ENCODE measurements at regions not wholly inside any gene's neighbourhood (a gene's known extent, or its start where the extent isn't known, plus 50 kb on each side); places are given as distances from the start of the nearest gene placed in this dataset.

DNA sequence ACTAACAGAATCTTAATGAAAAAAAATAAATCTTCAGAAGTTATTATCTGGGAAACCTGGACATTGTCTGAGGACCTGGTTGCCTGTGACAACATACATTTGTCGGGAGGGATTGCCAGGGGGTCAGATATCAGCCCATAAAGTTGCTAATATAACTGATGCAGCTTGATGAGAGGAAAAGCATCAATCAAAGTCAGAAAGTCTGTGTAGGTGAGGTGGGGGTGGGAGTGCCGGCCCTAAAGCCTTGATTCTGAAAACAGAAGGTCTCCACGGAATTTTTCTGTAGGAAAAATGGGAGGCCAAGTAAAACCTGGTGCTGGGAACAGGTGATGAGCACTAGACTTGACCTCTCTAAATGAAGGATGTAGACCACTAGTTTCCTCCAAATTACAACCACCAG, 281.8 kb downstream of the FGFR2 start:
- intact Hi-C loops (cut with DNase I) = no loop called here
- WGBS, 2 donors = 75 to 84% methylated on average over 3 of the region's 3 CpGs
- no peaks in the 10 kb centered on the region for H3K36me3 ChIP-seq
- DNase-seq = no peak
- ATAC-seq = no peak
- no peaks in the 10 kb centered on the region for H3K4me1 ChIP-seq
- TF ChIP-seq, protein P1, sequence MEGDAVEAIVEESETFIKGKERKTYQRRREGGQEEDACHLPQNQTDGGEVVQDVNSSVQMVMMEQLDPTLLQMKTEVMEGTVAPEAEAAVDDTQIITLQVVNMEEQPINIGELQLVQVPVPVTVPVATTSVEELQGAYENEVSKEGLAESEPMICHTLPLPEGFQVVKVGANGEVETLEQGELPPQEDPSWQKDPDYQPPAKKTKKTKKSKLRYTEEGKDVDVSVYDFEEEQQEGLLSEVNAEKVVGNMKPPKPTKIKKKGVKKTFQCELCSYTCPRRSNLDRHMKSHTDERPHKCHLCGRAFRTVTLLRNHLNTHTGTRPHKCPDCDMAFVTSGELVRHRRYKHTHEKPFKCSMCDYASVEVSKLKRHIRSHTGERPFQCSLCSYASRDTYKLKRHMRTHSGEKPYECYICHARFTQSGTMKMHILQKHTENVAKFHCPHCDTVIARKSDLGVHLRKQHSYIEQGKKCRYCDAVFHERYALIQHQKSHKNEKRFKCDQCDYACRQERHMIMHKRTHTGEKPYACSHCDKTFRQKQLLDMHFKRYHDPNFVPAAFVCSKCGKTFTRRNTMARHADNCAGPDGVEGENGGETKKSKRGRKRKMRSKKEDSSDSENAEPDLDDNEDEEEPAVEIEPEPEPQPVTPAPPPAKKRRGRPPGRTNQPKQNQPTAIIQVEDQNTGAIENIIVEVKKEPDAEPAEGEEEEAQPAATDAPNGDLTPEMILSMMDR (IDR thresholded peaks at IDR 0.05) = no peak
- no peak overlapping the region for H3K4me3 ChIP-seq
- no peaks in the 10 kb centered on the region for H3K9me3 ChIP-seq
- H3K27ac ChIP-seq = no peak overlapping the region
- FAIRE-seq = no peak
- no peaks in the 10 kb centered on the region for H3K27me3 ChIP-seq

DNA sequence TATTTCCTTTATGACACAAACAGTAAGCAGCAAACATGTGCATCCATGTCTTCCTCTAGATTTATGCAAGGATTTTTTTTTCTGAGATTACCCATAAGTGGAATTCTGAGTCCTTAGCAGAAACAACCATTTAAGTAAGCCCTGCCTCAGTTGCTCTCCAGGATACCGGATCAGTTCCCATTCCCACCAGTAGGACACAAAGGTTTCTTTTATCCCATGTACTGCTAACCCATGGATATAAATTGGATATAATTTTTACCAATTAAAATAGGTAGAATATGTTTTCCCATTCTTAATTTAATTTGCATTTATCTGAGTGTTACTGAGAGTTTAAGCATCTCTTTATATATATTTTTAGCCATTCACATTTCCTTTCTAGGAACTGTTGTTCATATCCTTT, 280.9 kb downstream of the FGFR2 start:
- no peaks in the 10 kb centered on the region for H3K36me3 ChIP-seq
- H3K27me3 ChIP-seq = no peaks in the 10 kb centered on the region
- no peak overlapping the region for H3K4me3 ChIP-seq
- no peak for DNase-seq
- no peak for FAIRE-seq
- 68 to 76% methylated on average over 1 of the region's 1 CpG for WGBS, 2 donors
- H3K9me3 ChIP-seq = no peaks in the 10 kb centered on the region
- TF ChIP-seq, protein P1 (IDR thresholded peaks at IDR 0.05) = no peak
- ATAC-seq = no peak
- H3K4me1 ChIP-seq = no peaks in the 10 kb centered on the region
- intact Hi-C loops (cut with DNase I) = no loop called here
- no peak overlapping the region for H3K27ac ChIP-seq

DNA sequence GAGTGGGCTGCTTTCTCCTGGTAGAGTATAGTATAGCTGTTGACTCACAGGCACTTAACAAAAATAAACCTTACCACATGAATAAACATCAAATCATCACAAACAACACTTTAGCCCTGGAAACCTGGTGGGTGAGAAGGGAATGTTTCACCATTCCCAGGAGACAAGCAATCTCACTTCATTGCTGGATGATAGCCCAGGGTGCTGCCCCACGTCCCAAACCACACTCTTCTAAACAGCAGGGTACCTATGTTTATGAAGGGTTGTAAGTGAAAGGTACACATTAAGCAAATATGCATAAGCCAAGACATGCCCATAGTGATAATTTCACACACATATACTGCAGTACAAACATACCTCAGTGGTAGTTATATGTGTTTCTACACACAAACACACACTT, 276.2 kb downstream of the FGFR2 start:
- TF ChIP-seq, protein P1 (IDR thresholded peaks at IDR 0.05) = no peak
- Histone ChIP-seq H3K4me1 (no peaks in the 10 kb centered on the region), H3K27ac (no peak overlapping the region), H3K36me3 (no peaks in the 10 kb centered on the region), H3K4me3 (no peak overlapping the region), H3K9me3 (no peaks in the 10 kb centered on the region), H3K27me3 (no peaks in the 10 kb centered on the region)
- intact Hi-C loops (cut with DNase I) = no loop called here
- WGBS, 2 donors = 7 to 9% methylated on average over 1 of the region's 1 CpG
- DNase-seq (no peak), FAIRE-seq (no peak), ATAC-seq (no peak)

DNA sequence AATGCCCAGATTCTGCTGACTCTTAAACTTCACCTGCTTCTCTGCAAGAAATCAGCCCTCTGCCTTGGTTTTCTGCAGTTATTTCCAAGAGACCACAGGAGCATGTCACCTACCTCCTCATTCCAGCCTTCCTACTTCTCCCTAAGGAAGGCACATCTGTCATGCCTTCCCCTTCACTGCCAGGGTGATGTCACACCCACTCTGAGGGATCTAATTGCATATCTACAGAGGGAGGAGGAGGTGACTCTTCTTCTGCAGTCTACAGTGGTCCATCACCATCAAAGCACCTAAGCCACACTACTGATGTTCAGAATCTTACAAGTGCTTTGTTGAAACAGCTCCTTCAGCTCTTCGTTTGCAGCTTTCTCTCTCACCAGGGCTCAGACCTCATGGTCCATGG, 275.5 kb downstream of the FGFR2 start:
- H3K27me3 ChIP-seq = no peaks in the 10 kb centered on the region
- FAIRE-seq = no peak
- intact Hi-C loops (cut with DNase I) = no loop called here
- DNase-seq = no peak
- ATAC-seq = no peak
- H3K4me1 ChIP-seq = no peaks in the 10 kb centered on the region
- WGBS, 2 donors = 39 to 60% methylated on average over 1 of the region's 1 CpG
- no peaks in the 10 kb centered on the region for H3K36me3 ChIP-seq
- H3K27ac ChIP-seq = no peak overlapping the region
- no peaks in the 10 kb centered on the region for H3K9me3 ChIP-seq
- no peak overlapping the region for H3K4me3 ChIP-seq
- TF ChIP-seq, protein P1 (IDR thresholded peaks at IDR 0.05) = no peak

DNA sequence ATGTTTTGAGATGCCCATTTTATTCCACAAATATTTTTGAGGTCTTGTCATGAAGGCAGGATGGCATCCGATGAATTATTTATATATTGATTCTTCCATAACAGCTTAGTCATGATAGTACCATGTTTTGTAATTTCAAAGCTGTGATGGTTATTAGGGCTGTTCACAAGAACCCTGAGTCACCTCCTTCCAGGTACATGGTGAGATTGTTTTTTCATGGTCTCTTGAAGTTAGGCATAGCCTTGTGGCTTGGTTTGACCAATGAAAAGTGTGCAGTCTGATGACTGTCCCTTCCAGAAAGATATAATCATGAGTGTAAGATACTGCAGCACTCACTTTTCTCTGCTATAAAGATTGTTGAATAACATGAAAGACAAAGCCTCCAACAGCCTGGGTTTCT, 274.8 kb downstream of the FGFR2 start:
- ATAC-seq (no peak), FAIRE-seq (no peak), DNase-seq (no peak)
- Histone ChIP-seq H3K4me1 (no peaks in the 10 kb centered on the region), H3K9me3 (no peaks in the 10 kb centered on the region), H3K4me3 (no peak overlapping the region), H3K27me3 (no peaks in the 10 kb centered on the region), H3K27ac (no peak overlapping the region), H3K36me3 (no peaks in the 10 kb centered on the region)
- intact Hi-C loops (cut with DNase I) = no loop called here
- WGBS, 2 donors = 75 to 77% methylated on average over 1 of the region's 1 CpG
- TF ChIP-seq, protein P1 (IDR thresholded peaks at IDR 0.05) = no peak
